ENCODE measurements at regions not wholly inside any gene's neighbourhood (a gene's known extent, or its start where the extent isn't known, plus 50 kb on each side); places are given as distances from the start of the nearest gene placed in this dataset.
"Not testable (repeated sequence)": the region's sequence is repeated elsewhere in the genome, so short reads cannot be mapped to it uniquely, and the experiment has no call there.

- Histone ChIP-seq H4K5ac (ENCODE audit: low read length) (no peak overlapping the region), H3K79me2 (ENCODE audit: control insufficient read depth, insufficient read depth, low read length) (no peaks in the 10 kb centered on the region), H3K79me1 (ENCODE audit: low read length) (no peaks in the 10 kb centered on the region), H4K8ac (ENCODE audit: low read depth, low read length) (no peak overlapping the region), H3K27ac (ENCODE audit: low read depth, low read length) (no peak overlapping the region), H2AK5ac (ENCODE audit: low read length) (no peak overlapping the region), H3K36me3 (ENCODE audit: control insufficient read depth, insufficient read depth, low read length) (no peaks in the 10 kb centered on the region), H3K9ac (ENCODE audit: low read length) (no peak overlapping the region), H2BK5ac (ENCODE audit: low read length) (no peak overlapping the region), H3K4me2 (ENCODE audit: low read length) (no peak overlapping the region), H3K27me3 (ENCODE audit: insufficient read depth, low read length, poor library complexity) (no peaks in the 10 kb centered on the region), H3K4me1 (ENCODE audit: control insufficient read depth, low read depth, low read length) (no peaks in the 10 kb centered on the region), H3K4ac (ENCODE audit: low read depth, low read length) (no peak overlapping the region), H3K4me3 (ENCODE audit: low read length) (no peak overlapping the region), H3K56ac (ENCODE audit: low read length) (no peak overlapping the region), H2BK120ac (ENCODE audit: low read depth, low read length) (no peak overlapping the region), H2BK15ac (replicated peaks; ENCODE audit: low read depth) (no peak overlapping the region), H3K18ac (ENCODE audit: low read length) (no peak overlapping the region), H3K23ac (ENCODE audit: low read length) (no peak overlapping the region)
- no CpG with 5 or more reads among the region's 6 CpGs for WGBS (ENCODE audit: extremely low coverage, insufficient coverage, low lambda C conversion rate)
- DNase-seq: no peak
Measured at GRCh38 chr2:183967756-183968155, 630.6 kb upstream of the ZNF804A start.

DNA sequence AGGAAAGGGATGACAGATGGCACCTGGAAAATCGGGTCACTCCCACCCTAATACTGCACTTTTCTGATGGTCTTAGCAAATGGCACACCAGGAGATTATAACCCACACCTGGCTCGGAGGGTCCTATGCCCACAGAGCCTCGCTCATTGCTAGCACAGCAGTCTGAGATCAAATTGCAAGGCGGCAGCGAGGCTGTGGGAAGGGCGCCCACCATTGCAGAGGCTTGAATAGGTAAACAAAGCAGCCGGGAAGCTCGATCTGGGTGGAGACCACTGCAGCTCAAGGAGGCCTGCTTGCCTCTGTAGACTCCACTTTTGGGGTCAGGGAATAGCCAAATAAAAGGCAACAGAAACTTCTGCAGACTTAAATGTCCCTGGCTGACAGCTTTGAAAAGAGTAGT lies 622.7 kb upstream of the ZNF804A start:
- not testable (repeated sequence) for H3K9ac ChIP-seq (ENCODE audit: low read length); H3K18ac ChIP-seq (ENCODE audit: low read length); H3K23ac ChIP-seq (ENCODE audit: low read length); H4K5ac ChIP-seq (ENCODE audit: low read length); H2AK5ac ChIP-seq (ENCODE audit: low read length); H3K79me1 ChIP-seq (ENCODE audit: low read length); H2BK5ac ChIP-seq (ENCODE audit: low read length); H3K4me1 ChIP-seq (ENCODE audit: control insufficient read depth, low read depth, low read length); H3K4me3 ChIP-seq (ENCODE audit: low read length); H3K4me2 ChIP-seq (ENCODE audit: low read length); H2BK15ac ChIP-seq (replicated peaks; ENCODE audit: low read depth); H2BK120ac ChIP-seq (ENCODE audit: low read depth, low read length); H3K79me2 ChIP-seq (ENCODE audit: control insufficient read depth, insufficient read depth, low read length); DNase-seq; H4K8ac ChIP-seq (ENCODE audit: low read depth, low read length); H3K4ac ChIP-seq (ENCODE audit: low read depth, low read length); H3K56ac ChIP-seq (ENCODE audit: low read length); H3K36me3 ChIP-seq (ENCODE audit: control insufficient read depth, insufficient read depth, low read length); H3K27me3 ChIP-seq (ENCODE audit: insufficient read depth, low read length, poor library complexity); H3K27ac ChIP-seq (ENCODE audit: low read depth, low read length)
- WGBS (ENCODE audit: extremely low coverage, insufficient coverage, low lambda C conversion rate): no CpG with 5 or more reads among the region's 8 CpGs

- no peak overlapping the region for H2BK5ac ChIP-seq (ENCODE audit: low read length)
- H2BK120ac ChIP-seq (ENCODE audit: low read depth, low read length): no peak overlapping the region
- no peak overlapping the region for H3K9ac ChIP-seq (ENCODE audit: low read length)
- no peak overlapping the region for H3K18ac ChIP-seq (ENCODE audit: low read length)
- no peaks in the 10 kb centered on the region for H3K36me3 ChIP-seq (ENCODE audit: control insufficient read depth, insufficient read depth, low read length)
- H3K79me2 ChIP-seq (ENCODE audit: control insufficient read depth, insufficient read depth, low read length): no peaks in the 10 kb centered on the region
- no peak overlapping the region for H3K56ac ChIP-seq (ENCODE audit: low read length)
- H3K23ac ChIP-seq (ENCODE audit: low read length): no peak overlapping the region
- no peaks in the 10 kb centered on the region for H3K27me3 ChIP-seq (ENCODE audit: insufficient read depth, low read length, poor library complexity)
- H3K4me3 ChIP-seq (ENCODE audit: low read length): no peak overlapping the region
- H2BK15ac ChIP-seq (replicated peaks; ENCODE audit: low read depth): no peak overlapping the region
- no peak overlapping the region for H2AK5ac ChIP-seq (ENCODE audit: low read length)
- no peak overlapping the region for H4K8ac ChIP-seq (ENCODE audit: low read depth, low read length)
- no peak overlapping the region for H4K5ac ChIP-seq (ENCODE audit: low read length)
- H3K4me2 ChIP-seq (ENCODE audit: low read length): no peak overlapping the region
- H3K4ac ChIP-seq (ENCODE audit: low read depth, low read length): no peak overlapping the region
- no peaks in the 10 kb centered on the region for H3K4me1 ChIP-seq (ENCODE audit: control insufficient read depth, low read depth, low read length)
- no peak overlapping the region for H3K27ac ChIP-seq (ENCODE audit: low read depth, low read length)
- no peak for DNase-seq
- H3K79me1 ChIP-seq (ENCODE audit: low read length): no peaks in the 10 kb centered on the region
Measured at GRCh38 chr2:183984871-183985270, 613.5 kb upstream of the ZNF804A start.

- no peaks in the 10 kb centered on the region for H3K4me1 ChIP-seq (ENCODE audit: control insufficient read depth, low read depth, low read length)
- H3K4ac ChIP-seq (ENCODE audit: low read depth, low read length): no peak overlapping the region
- H2BK5ac ChIP-seq (ENCODE audit: low read length): no peak overlapping the region
- no peak overlapping the region for H3K9ac ChIP-seq (ENCODE audit: low read length)
- H3K79me1 ChIP-seq (ENCODE audit: low read length): no peaks in the 10 kb centered on the region
- no peak for DNase-seq
- H3K4me2 ChIP-seq (ENCODE audit: low read length): no peak overlapping the region
- no peak overlapping the region for H3K18ac ChIP-seq (ENCODE audit: low read length)
- no peak overlapping the region for H2BK120ac ChIP-seq (ENCODE audit: low read depth, low read length)
- H3K36me3 ChIP-seq (ENCODE audit: control insufficient read depth, insufficient read depth, low read length): no peaks in the 10 kb centered on the region
- no peak overlapping the region for H4K8ac ChIP-seq (ENCODE audit: low read depth, low read length)
- no peaks in the 10 kb centered on the region for H3K27me3 ChIP-seq (ENCODE audit: insufficient read depth, low read length, poor library complexity)
- H3K56ac ChIP-seq (ENCODE audit: low read length): no peak overlapping the region
- H2BK15ac ChIP-seq (replicated peaks; ENCODE audit: low read depth): peak overlapping the region; percentile 36
- no peak overlapping the region for H3K23ac ChIP-seq (ENCODE audit: low read length)
- H3K4me3 ChIP-seq (ENCODE audit: low read length): no peak overlapping the region
- H4K5ac ChIP-seq (ENCODE audit: low read length): no peak overlapping the region
- no peak overlapping the region for H2AK5ac ChIP-seq (ENCODE audit: low read length)
- no peaks in the 10 kb centered on the region for H3K79me2 ChIP-seq (ENCODE audit: control insufficient read depth, insufficient read depth, low read length)
- H3K27ac ChIP-seq (ENCODE audit: low read depth, low read length): no peak overlapping the region
Measured at GRCh38 chr2:183991968-183992367, 606.4 kb upstream of the ZNF804A start.

DNA sequence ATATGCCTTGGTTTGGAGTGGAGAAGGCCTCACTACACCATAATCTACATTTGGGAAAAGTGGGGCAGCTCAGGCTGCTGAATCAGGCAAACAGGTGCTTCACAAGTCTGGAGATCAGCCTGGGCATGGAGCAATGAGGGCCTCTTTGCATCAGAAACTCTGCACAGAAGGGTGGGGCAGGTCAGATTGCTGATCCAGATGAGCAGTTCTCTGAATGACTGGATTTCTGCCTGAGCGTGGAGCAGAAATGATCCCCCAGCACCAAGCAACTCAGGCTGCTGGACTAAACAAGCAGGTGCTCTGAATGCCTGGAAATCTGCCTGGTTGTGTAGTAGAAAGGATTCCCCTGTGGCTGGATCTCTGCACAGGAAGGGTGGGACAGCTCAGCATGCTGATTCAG lies 605.3 kb upstream of the ZNF804A start:
- WGBS (ENCODE audit: extremely low coverage, insufficient coverage, low lambda C conversion rate): no CpG with 5 or more reads among the region's 1 CpG
- no peak overlapping the region for H2BK15ac ChIP-seq (replicated peaks; ENCODE audit: low read depth)
- H2BK5ac ChIP-seq (ENCODE audit: low read length): no peak overlapping the region
- no peak overlapping the region for H3K9ac ChIP-seq (ENCODE audit: low read length)
- H2BK120ac ChIP-seq (ENCODE audit: low read depth, low read length): no peak overlapping the region
- no peak overlapping the region for H3K23ac ChIP-seq (ENCODE audit: low read length)
- no peak overlapping the region for H3K27ac ChIP-seq (ENCODE audit: low read depth, low read length)
- H4K8ac ChIP-seq (ENCODE audit: low read depth, low read length): no peak overlapping the region
- H3K56ac ChIP-seq (ENCODE audit: low read length): no peak overlapping the region
- H3K36me3 ChIP-seq (ENCODE audit: control insufficient read depth, insufficient read depth, low read length): no peaks in the 10 kb centered on the region
- H3K4ac ChIP-seq (ENCODE audit: low read depth, low read length): no peak overlapping the region
- H3K79me2 ChIP-seq (ENCODE audit: control insufficient read depth, insufficient read depth, low read length): no peaks in the 10 kb centered on the region
- DNase-seq: no peak
- no peak overlapping the region for H3K4me3 ChIP-seq (ENCODE audit: low read length)
- H3K18ac ChIP-seq (ENCODE audit: low read length): no peak overlapping the region
- no peak overlapping the region for H3K4me2 ChIP-seq (ENCODE audit: low read length)
- no peaks in the 10 kb centered on the region for H3K27me3 ChIP-seq (ENCODE audit: insufficient read depth, low read length, poor library complexity)
- H3K79me1 ChIP-seq (ENCODE audit: low read length): no peaks in the 10 kb centered on the region
- H2AK5ac ChIP-seq (ENCODE audit: low read length): no peak overlapping the region
- H4K5ac ChIP-seq (ENCODE audit: low read length): no peak overlapping the region
- peaks cover 4% of the 10 kb centered on the region for H3K4me1 ChIP-seq (ENCODE audit: control insufficient read depth, low read depth, low read length)

DNA sequence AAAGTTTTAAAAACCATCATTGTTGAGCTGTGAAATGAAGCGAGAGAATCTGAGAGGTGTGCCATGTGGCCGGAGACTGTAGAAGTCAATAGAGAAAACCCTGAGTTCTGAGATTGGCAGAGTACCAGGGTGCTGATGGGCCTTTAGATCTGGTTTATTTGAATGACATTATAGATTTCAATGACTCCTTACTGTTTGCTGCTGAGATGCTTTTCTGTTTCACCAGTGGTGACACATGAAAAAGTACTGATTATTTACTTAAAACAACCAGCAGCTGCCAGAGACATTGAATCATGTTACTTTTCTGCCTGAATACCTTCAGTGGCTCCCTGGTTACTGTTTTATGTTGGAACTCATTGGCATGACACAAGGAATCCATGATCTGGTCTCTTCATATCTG lies 602.7 kb upstream of the ZNF804A start:
- no CpG with 5 or more reads among the region's 2 CpGs for WGBS (ENCODE audit: extremely low coverage, insufficient coverage, low lambda C conversion rate)
- H3K36me3 ChIP-seq (ENCODE audit: control insufficient read depth, insufficient read depth, low read length): no peaks in the 10 kb centered on the region
- H2BK120ac ChIP-seq (ENCODE audit: low read depth, low read length): peak overlapping the region; percentile 45
- no peak overlapping the region for H4K5ac ChIP-seq (ENCODE audit: low read length)
- peak overlapping the region; percentile 18 for H3K56ac ChIP-seq (ENCODE audit: low read length)
- no peaks in the 10 kb centered on the region for H3K27me3 ChIP-seq (ENCODE audit: insufficient read depth, low read length, poor library complexity)
- no peak overlapping the region for H3K4me2 ChIP-seq (ENCODE audit: low read length)
- no peak overlapping the region for H3K4me3 ChIP-seq (ENCODE audit: low read length)
- no peaks in the 10 kb centered on the region for H3K79me1 ChIP-seq (ENCODE audit: low read length)
- no peak overlapping the region for H3K27ac ChIP-seq (ENCODE audit: low read depth, low read length)
- H2BK15ac ChIP-seq (replicated peaks; ENCODE audit: low read depth): peak overlapping the region; percentile 36
- peak; percentile 11 for DNase-seq
- no peak overlapping the region for H2AK5ac ChIP-seq (ENCODE audit: low read length)
- H3K79me2 ChIP-seq (ENCODE audit: control insufficient read depth, insufficient read depth, low read length): no peaks in the 10 kb centered on the region
- peak overlapping the region; percentile 81 for H3K4ac ChIP-seq (ENCODE audit: low read depth, low read length)
- H4K8ac ChIP-seq (ENCODE audit: low read depth, low read length): no peak overlapping the region
- H3K9ac ChIP-seq (ENCODE audit: low read length): no peak overlapping the region
- peaks cover 7% of the 10 kb centered on the region for H3K4me1 ChIP-seq (ENCODE audit: control insufficient read depth, low read depth, low read length)
- H3K23ac ChIP-seq (ENCODE audit: low read length): no peak overlapping the region
- H3K18ac ChIP-seq (ENCODE audit: low read length): peak overlapping the region; percentile 56
- H2BK5ac ChIP-seq (ENCODE audit: low read length): peak overlapping the region; percentile 49

All from mesendoderm (in vitro differentiated cells).